Heart left ventricle (tissue), 13 donors: ENCODE measurements at regions not wholly inside any gene's neighbourhood (a gene's known extent, or its start where the extent isn't known, plus 50 kb on each side); places are given as distances from the start of the nearest gene placed in this dataset.

Experiments used
- CTCF ChIP-seq, 12 donors: fragments of 200-600 bp; sonication (generic) in 4 of 12; IDR thresholded peaks; one replicate each; pipeline versions ENCODE4 v1.5.0 to v1.8.0; 2018 to 2022; ENCODE audit warnings: antibody characterized with exemption in 12 of 12, mild to moderate bottlenecking in 5 of 12
- POLR2A ChIP-seq, 2 donors: fragments of 450-650 bp; IDR thresholded peaks; one replicate each; pipeline ENCODE4 v1.6.1; 2017; ENCODE audit warnings: antibody characterized with exemption in 2 of 2, mild to moderate bottlenecking in 2 of 2, moderate library complexity in 2 of 2
- donor health status: ischemic (EF 13 %, LVEDD 7.1; RV severe dilation, severe dysfunction).
- donor health status: DM: no; HTN: yes; CAD: no.
- donor health status: DM: no; HTN: no; CAD: no.
- donor health status: ischemic (EF 25% LVEDD 6.9; RV normal size, moderate dysfunction).
- donor health status: ischemic (EF 25% LVEDD 5.7; RV mildly dilated, moderate dysfunction).
- donor health status: ischemic (EF 35%, LVEDD 5.7; RV mildly dilated, moderate dysfunction).
- donor health status: nonischemic (EF 11% LVEDD 7.7; RV severe dilation, severe dysfunction).
- donor health status: DM: yes; HTN: yes; CAD: no.
- donor health status: PGD.
- donor health status: ischemic (EF 29% LVEDD 5.4; RV normal size, mild dysfunction).
- donor health status: nonischemic (EF 23%, LVEDD 6.1; RV moderate dilation, normal function).

GRCh38 chr10:44775402-44775741, 135.8 kb upstream of the TMEM72 start:
- TF ChIP-seq CTCF (IDR thresholded peaks at IDR 0.05), result no peak
- no peak for TF ChIP-seq POLR2A (IDR thresholded peaks at IDR 0.05)
